ENCODE measurements at regions not wholly inside any gene's neighbourhood (a gene's known extent, or its start where the extent isn't known, plus 50 kb on each side); places are given as distances from the start of the nearest gene placed in this dataset.

DNA sequence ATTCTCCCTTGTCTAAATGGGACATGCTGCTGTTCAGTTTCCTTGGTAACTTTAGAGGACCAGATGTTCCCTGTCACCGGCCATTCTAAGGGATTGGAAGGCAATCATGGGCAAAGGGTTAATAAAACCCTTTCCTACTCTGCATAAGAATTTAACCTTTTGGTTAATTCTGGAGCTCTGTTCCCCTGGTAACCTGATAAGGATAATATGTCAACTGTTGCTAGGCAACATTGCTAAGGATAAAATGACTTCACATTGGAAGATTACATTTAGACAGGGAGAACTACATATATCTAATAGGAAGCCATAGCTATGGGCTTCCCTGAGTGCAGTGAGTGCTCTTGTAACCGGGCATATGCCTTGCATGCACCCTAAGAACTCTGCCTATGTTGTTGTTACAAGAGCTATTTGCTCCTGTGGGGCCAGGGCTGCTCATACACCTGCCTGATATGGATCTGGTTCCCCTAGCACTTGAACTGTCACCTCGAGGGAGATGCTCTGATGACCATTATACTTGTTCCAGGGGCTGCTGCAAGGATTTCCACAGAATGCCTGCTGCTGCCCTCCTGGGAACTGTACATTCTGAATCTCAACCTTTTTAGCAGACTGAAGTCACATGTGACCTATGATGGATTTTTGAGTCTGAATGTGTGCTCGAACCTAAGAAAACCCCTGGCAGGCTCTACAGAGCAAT, 326.3 kb upstream of the PDZRN3 start:
- no peak for DNase-seq

DNA sequence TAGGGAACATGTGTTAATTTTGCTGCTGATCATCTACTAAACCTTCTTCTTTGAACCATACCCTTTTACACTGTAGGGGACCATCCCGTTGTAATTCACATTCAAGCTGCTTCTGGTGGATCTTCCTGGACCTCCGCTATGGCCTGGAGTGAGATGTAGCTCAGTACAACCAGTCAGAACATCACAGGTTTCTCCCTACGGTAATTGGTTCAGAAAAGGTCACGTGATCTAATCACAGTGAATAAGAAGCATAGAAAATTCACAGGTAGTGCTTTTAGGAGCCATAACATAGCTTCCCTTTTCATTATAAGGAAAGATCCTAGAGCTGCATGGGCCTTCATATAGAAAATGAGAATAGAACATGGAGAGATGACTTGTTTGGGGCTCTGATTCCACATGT, 320.8 kb upstream of the PDZRN3 start:
- DNase-seq, result no peak

DNA sequence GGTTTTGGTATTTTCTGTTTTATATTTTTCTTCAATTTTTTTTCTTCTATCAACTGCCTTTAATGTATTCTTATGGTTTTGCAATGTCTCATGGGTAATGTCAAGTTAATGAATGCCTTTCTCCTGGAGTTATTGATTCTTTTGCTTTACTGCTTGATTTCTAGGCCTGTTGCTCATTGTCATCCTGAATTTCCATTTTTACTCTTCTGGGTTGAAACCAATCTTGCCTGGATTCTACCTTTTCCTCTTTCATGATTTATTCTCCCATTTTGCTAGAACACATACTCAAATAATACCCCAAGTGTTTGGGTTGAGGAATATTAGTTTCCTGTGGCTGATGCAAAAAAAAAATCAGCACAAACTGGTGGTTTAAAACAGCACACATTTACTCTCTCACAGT, 315.2 kb upstream of the PDZRN3 start:
- DNase-seq, result no peak

DNA sequence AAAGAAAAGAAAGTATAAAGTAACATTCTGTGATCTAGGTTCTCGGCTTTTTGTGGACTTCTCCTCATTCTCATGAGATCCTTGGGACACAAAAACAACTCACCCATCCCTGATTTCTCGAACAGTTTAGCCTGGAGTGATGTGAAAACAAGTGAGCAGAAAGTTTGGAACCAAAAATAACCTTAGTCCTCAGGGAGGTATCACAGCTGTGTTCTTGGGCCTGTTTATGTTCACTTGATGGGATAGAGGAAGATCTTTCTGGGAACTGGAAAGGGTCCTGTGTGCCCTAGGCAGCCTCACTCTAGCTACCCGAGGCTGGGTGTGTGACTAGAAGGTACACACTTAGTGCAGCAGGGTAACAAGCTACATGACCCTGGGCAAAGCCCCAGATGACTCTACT, 308.8 kb upstream of the PDZRN3 start:
- DNase-seq, result no peak

DNA sequence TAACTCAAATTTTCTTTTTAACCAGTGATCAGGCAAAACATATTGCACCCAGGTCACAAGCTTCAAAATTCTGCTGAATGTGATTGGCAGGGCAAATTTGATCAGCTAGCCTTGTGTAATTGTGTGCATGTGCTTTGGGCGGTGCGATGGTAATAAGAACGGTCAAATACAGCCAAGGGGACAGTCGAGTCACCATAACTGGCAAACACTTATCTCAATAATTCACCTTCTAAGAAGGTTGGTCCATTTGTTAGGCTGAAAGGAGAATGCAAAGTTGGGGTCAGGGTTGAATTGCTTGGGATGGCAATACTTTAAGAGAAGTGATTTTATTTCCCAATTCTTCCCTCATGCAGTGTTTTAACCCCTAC, 302.4 kb upstream of the PDZRN3 start:
- no peak for DNase-seq

DNA sequence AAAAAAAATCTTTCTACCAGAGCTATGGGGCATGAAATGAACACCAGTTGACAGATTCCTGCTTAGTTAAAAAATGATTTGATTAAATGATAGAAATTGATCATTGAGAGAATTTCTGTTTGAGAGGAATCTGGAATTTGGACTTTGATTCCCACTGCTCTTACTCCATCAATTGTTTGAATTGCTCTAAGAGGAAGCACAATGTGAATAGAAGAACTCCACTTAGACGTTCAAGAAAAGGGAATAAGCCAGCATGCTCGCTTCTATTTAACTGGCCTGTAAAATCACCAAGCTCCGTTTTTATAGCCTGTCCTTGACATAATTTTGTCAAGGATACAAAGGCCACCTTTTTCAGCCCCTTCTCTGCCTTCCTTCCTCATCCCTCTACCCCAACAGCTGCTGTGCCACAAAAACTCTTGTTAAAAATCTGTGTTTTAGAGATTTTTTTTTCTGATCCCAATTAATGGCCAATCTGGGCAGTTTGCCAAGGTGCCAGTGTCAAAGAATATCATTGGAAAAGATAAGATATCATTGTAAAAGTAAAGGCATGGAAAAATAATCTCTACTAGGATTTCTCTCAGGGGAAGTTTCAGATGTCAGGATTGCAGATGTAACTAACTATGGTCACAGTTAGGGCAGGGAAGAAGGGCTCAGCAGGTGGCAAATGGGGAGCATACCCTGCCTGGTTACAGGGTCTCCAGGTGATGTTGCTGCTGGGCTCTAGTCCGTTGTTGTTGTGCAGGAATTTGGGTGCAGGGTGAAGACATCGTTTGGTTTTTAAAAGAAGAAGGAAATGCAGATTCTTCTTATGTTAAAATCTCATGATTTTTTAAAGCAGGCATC, 301.8 kb upstream of the PDZRN3 start:
- DNase-seq, result no peak

DNA sequence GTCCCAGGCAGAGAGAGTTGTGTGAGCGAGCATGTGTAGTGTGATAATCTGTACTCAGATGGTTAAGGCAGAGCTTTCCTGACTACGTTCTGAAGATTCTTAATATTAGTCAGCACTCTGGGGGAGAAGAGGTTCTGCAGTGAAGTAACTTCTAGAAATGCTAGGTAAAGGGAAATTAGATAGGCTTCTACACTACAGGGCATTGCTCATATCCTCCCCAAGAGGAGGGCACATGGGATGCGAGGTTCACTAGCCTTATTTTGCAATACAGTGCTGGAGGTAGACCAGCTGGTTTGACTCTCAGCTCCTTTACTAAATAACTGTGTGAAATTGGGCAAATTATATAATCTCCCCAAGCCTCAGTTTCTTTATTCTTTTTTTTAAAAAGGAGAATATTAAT, 300.3 kb upstream of the PDZRN3 start:
- DNase-seq, result no peak

DNA sequence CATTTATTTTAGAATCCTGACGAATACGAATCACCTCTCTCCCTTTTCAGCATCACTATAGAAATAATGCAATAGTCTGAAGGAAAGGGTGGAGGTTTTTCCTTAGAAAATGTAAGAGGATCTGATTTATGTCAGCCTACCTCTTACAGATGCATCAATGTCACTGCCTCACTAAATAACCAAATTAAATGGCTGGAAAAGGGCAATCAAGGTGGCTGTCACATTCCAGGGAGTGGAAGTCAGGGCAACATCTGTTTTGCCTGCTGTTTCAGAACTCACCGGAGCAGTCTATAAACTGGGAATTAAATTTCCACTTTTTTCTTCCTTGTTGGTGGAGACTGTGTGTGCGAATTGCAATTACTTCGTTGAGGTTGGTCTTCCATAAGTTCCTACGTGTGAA, 299.3 kb upstream of the PDZRN3 start:
- no peak for DNase-seq

DNA sequence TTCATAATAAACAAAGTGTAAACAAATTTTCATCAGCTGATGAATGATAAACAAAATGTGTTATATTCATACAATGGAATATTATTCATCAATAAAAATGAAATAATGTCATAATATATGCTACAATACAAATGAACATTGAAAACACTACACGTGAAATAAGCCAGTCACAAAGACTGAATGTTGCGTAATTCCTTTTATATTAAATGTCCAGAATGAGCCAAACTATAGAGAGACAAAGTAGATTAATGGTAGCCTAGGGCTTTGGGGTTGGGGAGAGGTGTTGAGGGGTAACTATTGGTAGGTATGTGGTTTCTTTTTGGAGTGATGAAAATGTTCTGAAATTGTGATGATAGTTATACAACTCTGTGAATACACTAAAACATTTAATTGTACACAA, 292.9 kb upstream of the PDZRN3 start:
- no peak for DNase-seq

DNA sequence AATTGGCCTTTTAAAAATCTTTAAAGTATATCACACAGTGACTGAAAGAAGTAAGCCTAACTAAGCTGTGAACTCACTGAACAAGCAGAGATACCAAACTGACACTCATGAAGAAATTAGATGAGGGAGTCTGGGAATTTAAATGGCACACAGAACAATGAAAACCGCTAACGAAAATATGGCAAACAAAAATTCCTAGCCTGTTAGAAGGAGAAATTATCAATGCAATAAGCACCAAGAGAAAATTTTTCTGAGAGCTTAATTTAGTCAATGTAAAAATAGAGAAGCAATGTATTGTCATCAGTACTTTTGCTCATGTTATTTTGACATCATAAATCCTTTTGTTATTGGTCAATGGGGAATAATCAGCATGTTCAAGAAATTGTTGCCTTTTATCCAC, 291.1 kb upstream of the PDZRN3 start:
- DNase-seq, result no peak

DNA sequence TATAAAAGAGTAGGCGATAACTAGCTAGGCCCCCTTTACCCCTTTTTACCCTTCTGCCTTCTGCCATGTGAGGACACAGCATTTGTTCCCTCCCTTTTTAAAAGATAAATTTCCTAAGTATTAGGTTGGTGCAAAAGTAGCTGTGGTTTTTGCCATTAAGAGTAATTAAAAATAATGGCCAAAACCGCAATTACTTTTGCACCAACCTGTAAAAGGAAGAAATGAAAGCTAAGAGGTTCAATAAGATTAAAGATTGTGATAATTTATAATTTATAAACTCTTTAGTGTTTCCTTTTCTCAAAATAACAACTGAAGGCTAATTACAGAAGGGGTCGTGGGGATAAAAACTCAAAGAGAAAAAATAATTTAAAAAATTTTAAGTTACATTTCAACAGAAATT, 283.5 kb upstream of the PDZRN3 start:
- DNase-seq, result no peak

DNA sequence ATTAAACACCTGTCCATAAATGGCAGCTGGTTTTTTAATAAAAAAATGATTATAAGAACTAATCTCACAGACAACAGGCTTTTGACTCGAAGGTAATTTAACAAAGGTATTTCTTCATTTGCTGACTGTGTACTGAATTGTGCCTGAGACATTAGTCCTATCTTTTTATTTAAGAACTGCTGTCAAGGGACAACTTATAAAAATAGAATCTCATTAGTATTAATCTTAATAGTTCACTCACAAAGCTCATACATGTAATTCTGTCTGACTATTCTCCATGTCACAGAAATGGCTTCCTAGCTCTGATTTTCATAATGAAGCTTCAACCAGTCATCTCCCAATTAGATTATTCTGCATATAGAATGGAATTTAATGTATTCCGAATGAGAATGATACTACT, 276.9 kb upstream of the PDZRN3 start:
- DNase-seq, result no peak

DNA sequence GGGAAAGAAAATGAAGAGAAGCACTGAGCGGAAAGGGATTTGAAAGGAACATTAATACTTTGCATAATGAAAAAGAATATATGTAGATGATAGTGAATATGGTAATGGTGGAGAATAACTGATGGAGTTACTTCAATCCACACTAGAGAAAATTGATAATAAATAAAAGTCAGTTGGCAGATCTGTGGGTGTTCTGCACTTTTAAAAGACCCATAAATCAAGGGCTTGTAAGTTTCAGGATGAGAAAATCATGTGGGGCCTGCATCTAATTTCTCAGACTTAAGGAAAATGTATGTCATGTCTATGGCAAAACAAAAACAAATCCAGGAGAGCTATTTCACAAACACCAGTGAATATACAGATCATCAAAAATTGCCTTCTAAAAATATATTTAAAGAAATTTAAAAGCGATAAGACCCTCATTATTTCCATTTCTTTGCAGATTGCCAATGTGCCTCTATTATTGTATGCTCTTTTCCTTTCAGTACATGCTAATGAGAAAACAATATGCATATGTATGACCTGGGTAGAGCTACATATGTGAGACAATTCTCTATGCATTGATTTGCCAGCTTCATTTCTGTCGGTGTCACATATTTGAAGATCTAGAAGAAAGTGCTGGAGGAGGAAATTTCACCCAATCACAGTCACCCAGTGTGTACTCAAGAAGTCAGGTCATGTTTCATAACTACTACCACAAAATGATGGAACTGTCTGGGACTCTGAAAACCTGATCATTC, 269.9 kb upstream of the PDZRN3 start:
- no peak for DNase-seq

DNA sequence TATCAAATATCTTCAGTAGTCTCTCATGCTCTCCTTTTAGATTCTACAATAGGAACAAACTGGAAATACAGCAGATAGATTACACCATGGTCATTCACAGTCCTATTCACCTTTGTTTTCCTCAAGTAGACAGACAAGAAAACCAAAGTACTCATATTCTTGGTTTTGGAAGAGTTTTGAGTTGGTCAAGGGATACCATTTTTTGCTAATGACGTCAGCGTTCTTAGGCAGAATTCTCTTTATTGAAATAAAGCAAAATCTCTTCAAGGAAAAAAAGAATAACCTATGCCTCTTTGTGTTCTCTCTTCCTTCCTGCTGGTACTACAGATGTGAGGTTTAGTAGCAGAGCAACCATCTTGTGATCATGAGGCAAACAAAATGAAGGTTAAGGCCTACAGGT, 268.3 kb upstream of the PDZRN3 start:
- no peak for DNase-seq

DNA sequence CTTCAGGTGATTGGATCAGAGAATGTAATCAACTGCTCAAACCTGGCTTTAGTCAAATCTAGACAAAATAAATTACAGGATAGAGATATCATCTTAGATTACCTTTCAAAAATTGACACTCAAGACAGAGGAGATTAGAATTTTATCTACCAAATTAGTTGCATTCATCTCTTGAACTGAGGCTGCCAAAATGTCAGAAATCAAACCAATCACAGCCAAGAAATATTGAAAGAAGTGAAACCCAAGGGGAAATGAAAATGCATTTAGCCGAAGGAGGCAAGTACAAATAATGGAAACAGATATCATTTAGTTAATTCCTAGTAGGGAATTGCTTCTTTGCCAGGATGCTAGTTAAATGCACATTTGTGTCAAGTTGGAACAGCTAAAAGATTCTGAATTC, 261.1 kb upstream of the PDZRN3 start:
- no peak for DNase-seq

DNA sequence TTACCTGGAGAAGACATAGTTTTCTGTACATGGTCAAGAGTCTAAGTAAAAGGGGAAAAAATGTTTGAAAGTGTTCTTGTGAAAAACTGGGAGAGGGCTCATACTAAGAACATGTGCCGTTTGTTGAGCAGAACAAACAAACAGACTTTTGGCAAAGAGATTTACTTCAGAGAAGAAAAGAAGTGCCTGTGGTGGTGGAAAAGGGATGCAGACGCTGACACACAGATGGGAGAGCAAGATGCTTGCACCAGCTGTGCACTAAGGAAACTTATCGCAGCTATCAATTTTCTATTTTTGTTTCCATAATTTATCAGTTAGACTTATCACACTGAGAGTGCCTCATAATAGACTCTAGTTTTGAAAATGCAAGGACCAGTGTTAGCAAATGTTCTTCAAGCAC, 259.6 kb upstream of the PDZRN3 start:
- DNase-seq, result no peak

DNA sequence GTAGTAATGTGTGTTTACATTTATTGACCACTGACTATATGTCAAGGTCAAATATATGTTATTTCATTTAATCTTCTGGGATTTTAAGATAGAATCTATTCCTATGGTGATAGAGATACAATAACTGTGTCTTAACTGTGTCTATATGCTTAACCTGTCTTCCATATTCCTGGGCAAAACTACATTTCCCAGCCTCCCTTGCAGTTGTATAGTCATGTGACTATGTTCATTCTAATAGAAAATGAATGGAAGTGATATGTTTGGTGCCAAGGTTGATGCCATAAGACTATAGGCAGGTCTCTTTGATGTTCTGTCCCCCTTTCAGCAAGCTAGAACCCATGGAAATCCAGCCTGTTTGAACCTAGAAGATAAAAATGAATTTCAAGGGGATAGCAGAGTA, 258.8 kb upstream of the PDZRN3 start:
- DNase-seq, result no peak

DNA sequence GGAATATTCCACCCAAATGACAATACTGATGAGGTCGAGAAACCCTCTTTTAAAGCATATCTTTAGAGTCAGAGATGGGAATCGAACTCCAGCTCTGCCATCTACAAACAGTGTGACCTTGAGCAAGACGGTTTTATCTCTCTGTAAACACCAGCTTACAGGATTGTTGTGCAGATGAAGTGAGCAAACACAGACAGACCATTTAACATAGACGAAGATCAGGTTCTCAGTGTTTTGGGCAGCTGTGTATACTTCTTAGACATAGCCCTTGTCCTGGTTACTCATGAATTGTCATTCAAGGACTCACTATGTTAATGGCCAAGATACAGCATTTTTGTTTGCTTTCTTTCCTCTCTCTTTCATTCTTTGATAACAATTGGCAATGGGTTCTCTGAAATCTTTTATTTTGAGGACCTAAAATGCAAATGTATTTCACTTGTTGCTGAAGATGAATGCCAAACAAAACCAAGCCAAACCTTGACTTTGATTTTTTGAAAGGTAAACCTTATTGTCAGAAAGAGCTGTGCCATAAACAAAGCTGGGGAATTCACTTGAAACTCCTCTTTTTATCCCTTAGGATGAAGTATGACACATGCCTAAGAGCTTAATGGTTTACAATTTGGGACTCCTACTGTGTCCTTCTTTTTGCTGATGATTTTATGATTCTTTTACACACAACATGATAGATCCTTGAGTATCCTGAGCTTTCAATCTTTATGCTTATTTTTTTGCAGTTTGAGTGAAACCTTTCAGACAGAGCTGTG, 250.0 kb upstream of the PDZRN3 start:
- no peak for DNase-seq

DNA sequence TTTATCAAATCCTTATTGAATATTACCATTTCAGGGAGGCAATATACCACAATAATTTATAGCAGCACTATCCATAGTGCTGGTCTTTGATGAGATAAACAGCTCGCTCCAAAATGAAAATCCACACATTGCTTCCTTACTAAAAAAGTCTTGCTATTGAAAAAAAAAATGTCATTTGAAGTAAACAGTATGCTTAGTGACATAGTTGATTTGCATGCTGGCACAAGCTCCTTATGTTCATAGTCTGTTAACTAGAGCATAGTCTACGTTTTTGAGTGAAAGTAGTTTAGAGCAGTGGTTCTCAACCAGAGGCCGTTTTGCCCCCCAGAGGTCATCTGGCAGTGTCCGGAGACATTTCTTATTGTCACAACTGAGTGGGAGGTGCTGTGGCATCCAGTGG, 249.4 kb upstream of the PDZRN3 start:
- no peak for DNase-seq

DNA sequence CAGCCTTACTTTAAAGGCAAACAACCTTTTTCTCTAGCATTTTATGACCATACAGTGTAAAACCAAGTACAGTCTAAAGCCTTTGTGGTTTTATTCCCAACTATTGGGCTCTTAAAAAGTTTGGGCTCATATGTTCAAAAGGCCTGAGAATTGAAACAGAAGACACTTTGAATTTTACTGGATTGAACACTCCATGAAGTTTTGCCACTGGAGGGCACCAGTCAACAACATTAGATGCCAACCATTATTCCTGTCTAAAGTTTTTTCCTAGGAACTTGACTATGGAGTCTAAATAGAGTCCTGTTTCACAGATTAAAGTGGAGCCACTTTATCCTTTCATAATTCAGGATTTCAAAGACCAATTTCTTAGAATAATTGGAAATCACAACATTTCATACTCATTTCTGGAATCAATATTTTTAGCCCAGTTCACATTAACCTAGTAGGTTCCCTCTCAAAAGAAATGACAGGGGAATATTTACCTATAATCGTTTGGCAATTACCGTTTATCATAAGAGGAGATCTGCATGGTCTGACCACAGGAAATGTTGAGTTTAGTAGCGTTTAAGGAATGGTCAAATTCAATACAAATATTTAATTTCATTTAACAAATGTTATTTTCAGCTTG, 244.1 kb upstream of the PDZRN3 start:
- DNase-seq, result peak in 1 of 14 donors; percentile 0

DNA sequence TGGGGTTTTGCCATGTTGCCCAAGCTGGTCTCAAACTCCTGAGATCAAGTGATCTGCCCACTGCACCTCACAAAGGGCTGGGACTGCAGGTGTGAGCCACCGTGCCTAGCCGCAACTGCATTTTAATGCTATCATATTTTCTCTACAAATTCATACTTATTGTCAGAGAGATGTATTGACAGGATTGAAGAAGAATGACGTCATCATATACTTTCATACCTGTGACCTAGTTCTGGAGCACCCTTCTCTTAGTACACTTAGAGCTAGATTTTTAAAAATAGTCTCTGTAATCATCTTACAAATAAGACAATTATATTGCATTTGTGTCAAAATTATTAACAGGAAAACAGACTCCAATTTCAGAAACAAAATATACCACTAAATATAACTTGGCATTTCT, 242.8 kb upstream of the PDZRN3 start:
- DNase-seq, result no peak

DNA sequence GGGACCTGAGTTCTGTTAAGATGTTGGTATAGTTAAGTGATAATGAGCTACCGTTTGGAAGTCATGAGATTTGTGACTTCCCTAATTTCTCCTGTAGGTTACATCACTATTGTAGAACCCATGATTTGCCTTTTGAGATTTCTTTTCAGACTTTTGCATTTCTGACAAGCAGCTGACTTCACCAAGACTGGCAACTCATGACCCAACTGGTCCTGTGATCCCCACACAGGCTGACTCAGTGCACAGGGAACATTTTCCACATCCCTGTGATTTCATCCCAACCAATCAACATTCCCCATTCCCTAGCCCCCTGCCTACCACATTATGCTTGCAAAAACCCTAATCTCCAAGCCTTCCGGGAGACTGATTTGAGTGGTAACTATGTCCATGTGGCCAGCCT, 242.1 kb upstream of the PDZRN3 start:
- DNase-seq, result no peak

All from C1 segment of cervical spinal cord (tissue), 14 donors.